OCI-LY1 (cell line): ENCODE measurements at regions not wholly inside any gene's neighbourhood (a gene's known extent, or its start where the extent isn't known, plus 50 kb on each side); places are given as distances from the start of the nearest gene placed in this dataset.

ENCODE experiments used
- EZH2 ChIP-seq: fragments of 200-600 bp; sonication (generic), shearing (Covaris generic); IDR thresholded peaks from 2 replicates; pipeline ENCODE4 v1.8.0; 2017; ENCODE audit warnings: borderline replicate concordance, mixed run types, mild to moderate bottlenecking, antibody characterized with exemption, low read length, moderate library complexity, mixed read lengths
- TF ChIP-seq, protein P1 (sequence below): fragments of 200-600 bp; sonication (generic), shearing (Covaris generic); IDR thresholded peaks from 2 replicates; pipeline ENCODE4 v1.5.1; 2017; ENCODE audit warnings: mild to moderate bottlenecking, antibody characterized with exemption, low read length, moderate library complexity, mixed read lengths

DNA sequence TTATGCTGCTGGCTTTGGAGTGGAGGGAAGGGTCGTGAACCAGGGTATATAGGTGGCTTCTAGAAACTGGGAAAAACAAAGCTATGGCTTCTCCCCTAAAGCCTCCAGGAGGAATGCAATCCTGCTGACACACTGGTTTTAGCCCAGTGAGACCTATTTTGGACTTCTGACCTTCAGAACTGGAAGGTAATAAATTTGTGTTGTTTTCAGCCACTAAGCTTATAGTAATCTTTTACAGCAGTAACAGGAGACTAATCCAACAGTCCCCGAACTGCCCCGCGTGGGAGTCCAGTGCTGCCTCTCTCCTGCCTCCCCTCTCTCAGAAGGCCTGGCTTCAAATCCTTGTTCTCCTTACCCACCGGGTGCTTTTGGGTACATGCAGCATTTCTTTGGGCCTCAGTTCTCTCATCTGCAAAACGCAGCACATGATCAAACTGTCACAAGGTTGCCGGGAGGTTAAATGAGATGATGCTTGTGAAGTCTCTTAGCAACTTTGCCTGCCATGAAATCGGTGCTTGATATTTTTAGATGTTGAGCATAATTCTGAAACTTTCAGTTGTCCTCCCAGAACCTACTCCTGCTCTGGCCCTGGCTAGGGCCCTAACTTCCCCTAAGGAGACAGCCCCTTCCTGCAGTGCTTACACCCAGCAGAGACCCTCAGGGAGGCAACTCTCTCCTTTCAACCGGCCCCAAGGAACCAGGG, 127.3 kb upstream of the BOD1 start:
- TF ChIP-seq, protein P1, sequence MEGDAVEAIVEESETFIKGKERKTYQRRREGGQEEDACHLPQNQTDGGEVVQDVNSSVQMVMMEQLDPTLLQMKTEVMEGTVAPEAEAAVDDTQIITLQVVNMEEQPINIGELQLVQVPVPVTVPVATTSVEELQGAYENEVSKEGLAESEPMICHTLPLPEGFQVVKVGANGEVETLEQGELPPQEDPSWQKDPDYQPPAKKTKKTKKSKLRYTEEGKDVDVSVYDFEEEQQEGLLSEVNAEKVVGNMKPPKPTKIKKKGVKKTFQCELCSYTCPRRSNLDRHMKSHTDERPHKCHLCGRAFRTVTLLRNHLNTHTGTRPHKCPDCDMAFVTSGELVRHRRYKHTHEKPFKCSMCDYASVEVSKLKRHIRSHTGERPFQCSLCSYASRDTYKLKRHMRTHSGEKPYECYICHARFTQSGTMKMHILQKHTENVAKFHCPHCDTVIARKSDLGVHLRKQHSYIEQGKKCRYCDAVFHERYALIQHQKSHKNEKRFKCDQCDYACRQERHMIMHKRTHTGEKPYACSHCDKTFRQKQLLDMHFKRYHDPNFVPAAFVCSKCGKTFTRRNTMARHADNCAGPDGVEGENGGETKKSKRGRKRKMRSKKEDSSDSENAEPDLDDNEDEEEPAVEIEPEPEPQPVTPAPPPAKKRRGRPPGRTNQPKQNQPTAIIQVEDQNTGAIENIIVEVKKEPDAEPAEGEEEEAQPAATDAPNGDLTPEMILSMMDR = no peak
- no peak for TF ChIP-seq EZH2
